HuH-7.5 (cell line): ENCODE measurements at regions not wholly inside any gene's neighbourhood (a gene's known extent, or its start where the extent isn't known, plus 50 kb on each side); places are given as distances from the start of the nearest gene placed in this dataset.

ENCODE experiments used
- DNase-seq: peaks from one replicate; pipeline ENCODE4 v3.0.0; 2011; ENCODE audit warnings: low spot score

DNA sequence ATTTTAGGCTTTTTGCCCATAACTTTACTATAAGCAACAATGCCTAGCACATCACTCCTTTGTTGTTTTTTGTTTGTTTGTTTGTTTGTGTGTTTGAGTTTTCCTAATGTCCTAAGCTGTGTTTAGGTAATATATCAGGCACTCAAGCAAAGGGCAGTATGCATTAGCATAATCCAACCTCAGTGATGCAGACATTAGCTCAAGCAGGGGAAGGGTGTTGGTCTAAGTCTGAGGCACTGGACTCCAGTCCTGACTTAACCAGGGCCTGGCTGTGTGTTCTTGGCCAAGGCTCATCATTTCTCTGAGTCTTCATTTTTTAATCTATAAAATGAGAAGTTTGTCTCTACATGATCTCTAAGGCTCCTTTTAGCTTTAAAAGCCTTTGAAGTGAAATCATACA, 65.9 kb upstream of the RFC3 start:
- DNase-seq: no peak

- no peak for DNase-seq
Observed at GRCh38 chr13:33752597-33752996, 65.4 kb upstream of the RFC3 start.

DNA sequence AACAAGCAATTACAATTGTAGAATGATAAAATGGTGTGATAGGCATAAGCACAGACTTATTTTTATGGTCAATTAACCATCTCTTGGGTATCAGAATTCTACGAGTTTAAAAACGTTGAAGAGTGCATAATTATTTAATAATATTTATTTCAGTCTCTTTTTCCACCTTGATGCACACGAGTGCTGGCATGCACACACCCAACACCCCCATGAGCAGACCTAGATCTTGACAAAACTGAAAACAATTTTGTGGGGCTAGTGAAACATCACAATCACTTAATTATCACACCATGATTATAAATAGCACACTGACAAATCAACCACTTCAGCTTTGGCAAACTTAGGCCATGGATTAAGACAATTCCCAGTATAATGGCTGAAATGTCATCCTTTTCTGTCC, 61.0 kb upstream of the RFC3 start:
- no peak for DNase-seq

- DNase-seq: no peak
Observed at GRCh38 chr13:33757713-33758112, 60.2 kb upstream of the RFC3 start.

- DNase-seq: no peak
Observed at GRCh38 chr13:33758113-33758512, 59.8 kb upstream of the RFC3 start.

- no peak for DNase-seq
Observed at GRCh38 chr13:33761740-33762139, 56.2 kb upstream of the RFC3 start.

- DNase-seq: no peak
Observed at GRCh38 chr13:33763021-33763420, 54.9 kb upstream of the RFC3 start.

DNA sequence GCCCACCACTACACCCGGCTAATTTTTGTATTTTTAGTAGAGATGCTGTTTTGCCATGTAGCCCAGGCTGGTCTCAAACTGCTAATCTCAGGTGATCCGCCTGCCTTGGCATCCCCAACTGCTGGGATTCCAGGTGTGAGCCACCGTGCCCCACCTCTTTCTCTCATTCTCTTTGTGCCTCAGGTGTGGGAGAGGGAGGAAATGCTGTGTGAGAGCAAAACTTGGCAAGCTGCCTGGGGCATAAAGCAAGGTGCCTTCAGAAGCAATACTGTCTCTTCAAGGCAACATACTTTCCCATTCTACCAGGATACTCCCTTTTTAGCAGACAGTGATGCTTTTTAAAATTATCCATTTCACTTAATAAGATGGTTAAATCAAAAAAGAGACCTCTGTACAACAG, 53.2 kb upstream of the RFC3 start:
- no peak for DNase-seq

DNA sequence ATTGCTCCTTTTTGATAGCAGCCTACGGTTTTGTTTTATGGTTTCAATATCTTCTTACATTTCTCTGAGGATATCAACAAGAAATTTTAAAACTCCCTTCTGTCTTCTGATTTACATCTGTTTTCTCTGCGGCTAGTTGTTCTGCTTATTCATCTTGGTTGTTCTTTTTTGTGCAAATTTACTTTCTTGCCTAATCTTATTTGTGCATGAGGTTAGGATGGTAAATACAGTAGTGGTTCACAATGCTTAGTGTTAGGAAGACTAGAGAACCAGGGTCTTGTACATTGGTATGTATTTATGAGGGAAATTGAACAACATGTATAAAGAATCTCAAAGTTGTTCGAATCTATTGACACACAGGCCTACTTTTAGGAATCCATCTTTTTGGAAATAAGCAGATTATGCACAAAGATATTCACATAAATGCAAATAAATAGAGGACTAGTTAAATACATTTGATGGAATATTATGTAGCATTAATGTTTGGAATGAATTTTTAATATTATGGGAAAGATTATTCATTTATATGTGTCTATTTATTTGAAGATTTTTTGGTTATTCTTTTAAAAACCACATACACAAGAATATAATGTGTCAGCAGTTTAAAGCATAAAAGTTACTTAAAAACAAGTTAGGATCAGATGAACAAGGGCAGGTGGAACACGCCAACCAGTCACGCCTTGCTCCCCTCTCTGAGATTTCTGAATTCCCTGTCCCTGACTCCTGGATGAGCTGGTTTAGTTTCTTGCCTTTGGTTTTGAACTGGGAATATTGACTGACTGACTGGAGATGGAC, 51.4 kb upstream of the RFC3 start:
- DNase-seq: no peak

DNA sequence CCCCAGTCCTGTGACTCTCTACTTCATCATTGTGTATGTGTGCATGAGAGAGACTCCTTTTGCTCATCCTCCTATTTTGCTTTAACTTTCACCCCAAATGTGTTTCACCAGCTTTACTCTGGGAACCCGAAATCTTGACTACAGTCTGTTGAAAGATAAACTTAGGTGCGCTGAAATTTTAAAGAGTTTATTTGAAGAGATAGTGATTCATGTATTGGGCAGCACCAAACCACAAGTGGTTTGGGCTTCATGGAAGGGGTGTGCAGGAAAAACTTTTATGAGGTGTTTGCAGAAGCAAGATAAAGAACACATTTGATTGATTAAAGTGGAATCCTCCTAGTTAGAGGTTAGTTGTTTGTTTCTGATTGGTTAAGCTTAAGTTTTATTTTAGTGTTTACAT, 50.8 kb upstream of the RFC3 start:
- no peak for DNase-seq
